Naive thymus-derived CD8-positive, alpha-beta T cell (primary cell): ENCODE measurements at regions not wholly inside any gene's neighbourhood (a gene's known extent, or its start where the extent isn't known, plus 50 kb on each side); places are given as distances from the start of the nearest gene placed in this dataset.

Experiments
- ATAC-seq, 2 donors: fragments of 150-1000 bp; cut with Tn5 transposase in 1 of 2; sonication (Bioruptor Pico), chemical (Tn5 transposase) in 1 of 2; 1 replicate in 1 of 2; 2 replicates in 1 of 2; pipeline ENCODE4 v1.10.0; 2021; ENCODE audit warnings: mild to moderate bottlenecking in 2 of 2, moderate library complexity in 2 of 2
- POLR2A ChIA-PET: fragments of 350-600 bp; sonication (Branson Sonifier 250); formaldehyde crosslinking; loops from one replicate; lab custom pipeline; 2021; ENCODE audit warnings: antibody characterized with exemption; lab: Charles Lee
- DNase-seq, 10 donors: peaks; one replicate each; pipeline versions ENCODE4 v3.0.0 to v3.0.0-alpha.2; 2020 to 2022
- H3K27ac Mint-ChIP-seq, 10 donors: one replicate each; pipeline ENCODE4 v1.8.0; 2020 to 2022; ENCODE audit warnings: mild to moderate bottlenecking in 10 of 10, mixed read lengths in 10 of 10, moderate library complexity in 4 of 10, inconsistent platforms in 1 of 10
- H3K27me3 Mint-ChIP-seq, 5 donors: one replicate each; pipeline ENCODE4 v1.8.0; 2021 to 2022; ENCODE audit warnings: mixed read lengths in 5 of 5
- H3K36me3 Mint-ChIP-seq, 3 donors: one replicate each; pipeline ENCODE4 v1.8.0; 2020 to 2022; ENCODE audit warnings: mixed read lengths in 3 of 3, mild to moderate bottlenecking in 2 of 3, inconsistent platforms in 1 of 3
- H3K4me1 Mint-ChIP-seq, 4 donors: one replicate each; pipeline ENCODE4 v1.8.0; 2021 to 2022; ENCODE audit warnings: mixed read lengths in 4 of 4
- H3K4me3 Mint-ChIP-seq, 10 donors: one replicate each; pipeline ENCODE4 v1.8.0; 2020 to 2022; ENCODE audit warnings: mild to moderate bottlenecking in 10 of 10, mixed read lengths in 10 of 10, moderate library complexity in 6 of 10, inconsistent platforms in 1 of 10
- H3K9me3 Mint-ChIP-seq, 9 donors: one replicate each; pipeline ENCODE4 v1.8.0; 2020 to 2022; ENCODE audit warnings: mixed read lengths in 9 of 9, mild to moderate bottlenecking in 3 of 9, inconsistent platforms in 1 of 9, moderate library complexity in 1 of 9

DNA sequence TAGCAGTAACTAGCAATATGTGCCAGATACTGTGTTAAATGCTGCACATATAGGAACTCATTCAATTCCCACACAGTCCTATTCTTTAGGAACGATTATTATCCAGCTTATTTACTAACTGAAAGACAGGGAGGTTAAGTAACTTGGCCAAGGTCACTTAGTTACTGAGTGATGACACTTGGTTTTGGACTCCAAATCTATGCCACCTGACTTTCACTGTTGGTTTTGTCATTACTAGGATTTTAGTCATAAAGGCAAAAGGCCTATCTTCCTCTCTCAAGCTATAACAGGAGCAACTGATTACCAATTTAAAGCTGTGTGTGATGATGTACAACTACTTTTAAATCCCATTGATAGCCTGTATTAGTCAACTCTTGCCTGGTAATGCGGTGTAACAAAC is 138.9 kb upstream of the STX18 start:
- Mint-ChIP-seq H3K4me3 (no peak overlapping the region), H3K4me1 (peaks cover 0 to 1% (median 0%) of the 10 kb centered on the region in 4 donors), H3K27ac (no peak overlapping the region), H3K36me3 (peaks cover 3 to 12% (median 8%) of the 10 kb centered on the region in 3 donors), H3K27me3 (no peaks in the 10 kb centered on the region), H3K9me3 (no peaks in the 10 kb centered on the region)
- no peak for DNase-seq
- POLR2A ChIA-PET = no interaction called here
- ATAC-seq = no peak

- Mint-ChIP-seq H3K36me3 (peaks cover 4 to 15% (median 8%) of the 10 kb centered on the region in 3 donors), H3K27ac (no peak overlapping the region), H3K4me3 (no peak overlapping the region), H3K27me3 (no peaks in the 10 kb centered on the region), H3K9me3 (no peaks in the 10 kb centered on the region), H3K4me1 (peaks cover 0 to 1% (median 0%) of the 10 kb centered on the region in 4 donors)
- DNase-seq = no peak
- POLR2A ChIA-PET = no interaction called here
- no peak for ATAC-seq
Observed at GRCh38 chr4:4680243-4680642, 138.4 kb upstream of the STX18 start.

DNA sequence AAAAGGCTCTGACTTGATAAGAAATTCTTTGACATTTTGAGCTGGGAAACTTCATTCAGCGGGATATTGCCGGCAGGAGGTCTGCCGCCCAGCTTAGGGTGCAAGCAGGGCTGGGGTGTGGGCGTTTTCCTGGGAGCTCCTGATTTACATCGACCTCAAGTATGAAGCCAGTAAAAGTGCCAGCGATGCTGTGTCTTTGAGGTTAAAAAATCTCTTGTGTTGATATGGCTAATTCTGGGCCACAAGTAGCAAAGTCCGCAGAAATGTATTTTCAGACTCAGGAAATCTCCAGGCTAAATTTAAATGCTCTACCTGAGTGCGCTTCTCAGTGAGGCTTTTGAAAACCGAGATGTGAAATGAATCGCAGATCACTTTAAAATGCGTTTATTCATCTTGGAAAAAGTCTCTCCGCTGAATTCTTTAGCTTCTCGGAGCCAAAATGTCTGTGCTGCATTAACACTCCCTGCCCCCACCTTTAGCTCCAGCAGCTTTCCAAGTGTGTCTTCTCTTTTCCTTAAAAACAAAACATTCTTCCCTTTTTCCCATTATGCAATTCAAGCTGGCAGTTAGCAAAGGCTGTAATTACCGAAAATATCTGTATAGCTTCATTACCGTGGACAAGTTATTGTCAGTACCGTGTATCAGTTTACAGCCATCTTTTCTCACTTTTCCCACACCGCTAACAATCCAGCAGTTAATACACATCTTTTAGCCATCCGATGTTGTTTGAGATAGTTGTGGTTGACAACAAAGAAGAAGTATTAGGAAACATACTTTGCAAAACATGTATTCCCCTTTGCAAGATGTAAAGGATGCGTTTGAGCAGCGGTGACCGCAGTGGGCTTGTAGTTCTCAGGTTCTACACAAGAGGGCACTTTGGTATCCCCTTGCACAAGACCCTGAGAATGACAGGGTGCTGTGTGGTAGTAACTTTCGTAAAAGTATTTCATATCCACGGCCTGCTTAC is 136.0 kb upstream of the STX18 start:
- POLR2A ChIA-PET = interaction anchor here (0.6 kb wide), 1 partner anchor 107 kb away, joined by 12 read pairs; no protein-coding TSS in a partner anchor
- H3K27ac Mint-ChIP-seq = no peak overlapping the region
- ATAC-seq = no peak
- peaks cover 4 to 18% (median 10%) of the 10 kb centered on the region in 3 donors for H3K36me3 Mint-ChIP-seq
- no peak for DNase-seq
- peaks cover 0 to 1% (median 0%) of the 10 kb centered on the region in 4 donors for H3K4me1 Mint-ChIP-seq
- no peaks in the 10 kb centered on the region for H3K27me3 Mint-ChIP-seq
- no peaks in the 10 kb centered on the region for H3K9me3 Mint-ChIP-seq
- no peak overlapping the region for H3K4me3 Mint-ChIP-seq

GRCh38 chr4:4675641-4676040 is 133.8 kb upstream of the STX18 start:
- Mint-ChIP-seq H3K36me3 (peaks cover 4 to 18% (median 8%) of the 10 kb centered on the region in 3 donors), H3K27me3 (no peaks in the 10 kb centered on the region), H3K4me1 (peaks cover 0 to 1% (median 0%) of the 10 kb centered on the region in 4 donors), H3K4me3 (no peak overlapping the region), H3K9me3 (no peaks in the 10 kb centered on the region), H3K27ac (peak overlapping the region in 1 of 10 donors; percentile 32)
- POLR2A ChIA-PET = no interaction called here
- no peak for ATAC-seq
- DNase-seq = no peak

- no peak overlapping the region for H3K4me3 Mint-ChIP-seq
- ATAC-seq = no peak
- POLR2A ChIA-PET = no interaction called here
- no peaks in the 10 kb centered on the region for H3K9me3 Mint-ChIP-seq
- H3K27me3 Mint-ChIP-seq = no peaks in the 10 kb centered on the region
- peak overlapping the region in 1 of 10 donors; percentile 32 for H3K27ac Mint-ChIP-seq
- H3K4me1 Mint-ChIP-seq = peaks cover 0 to 1% (median 0%) of the 10 kb centered on the region in 4 donors
- DNase-seq = no peak
- peaks cover 4 to 18% (median 8%) of the 10 kb centered on the region in 3 donors for H3K36me3 Mint-ChIP-seq
Observed at GRCh38 chr4:4675051-4675581, 133.3 kb upstream of the STX18 start.

- Mint-ChIP-seq H3K27me3 (no peaks in the 10 kb centered on the region), H3K27ac (no peak overlapping the region), H3K4me3 (no peak overlapping the region), H3K36me3 (peaks cover 4 to 15% (median 8%) of the 10 kb centered on the region in 3 donors), H3K4me1 (peaks cover 0 to 4% (median 0%) of the 10 kb centered on the region in 4 donors), H3K9me3 (no peaks in the 10 kb centered on the region)
- DNase-seq = no peak
- POLR2A ChIA-PET = no interaction called here
- no peak for ATAC-seq
Observed at GRCh38 chr4:4673070-4673469, 131.2 kb upstream of the STX18 start.

GRCh38 chr4:4672402-4672801 is 130.6 kb upstream of the STX18 start:
- Mint-ChIP-seq H3K9me3 (no peaks in the 10 kb centered on the region), H3K4me1 (peaks cover 0 to 4% (median 0%) of the 10 kb centered on the region in 4 donors), H3K36me3 (peaks cover 4 to 12% (median 5%) of the 10 kb centered on the region in 3 donors), H3K27me3 (no peaks in the 10 kb centered on the region), H3K4me3 (no peak overlapping the region), H3K27ac (no peak overlapping the region)
- ATAC-seq (no peak), DNase-seq (no peak)
- POLR2A ChIA-PET = no interaction called here

DNA sequence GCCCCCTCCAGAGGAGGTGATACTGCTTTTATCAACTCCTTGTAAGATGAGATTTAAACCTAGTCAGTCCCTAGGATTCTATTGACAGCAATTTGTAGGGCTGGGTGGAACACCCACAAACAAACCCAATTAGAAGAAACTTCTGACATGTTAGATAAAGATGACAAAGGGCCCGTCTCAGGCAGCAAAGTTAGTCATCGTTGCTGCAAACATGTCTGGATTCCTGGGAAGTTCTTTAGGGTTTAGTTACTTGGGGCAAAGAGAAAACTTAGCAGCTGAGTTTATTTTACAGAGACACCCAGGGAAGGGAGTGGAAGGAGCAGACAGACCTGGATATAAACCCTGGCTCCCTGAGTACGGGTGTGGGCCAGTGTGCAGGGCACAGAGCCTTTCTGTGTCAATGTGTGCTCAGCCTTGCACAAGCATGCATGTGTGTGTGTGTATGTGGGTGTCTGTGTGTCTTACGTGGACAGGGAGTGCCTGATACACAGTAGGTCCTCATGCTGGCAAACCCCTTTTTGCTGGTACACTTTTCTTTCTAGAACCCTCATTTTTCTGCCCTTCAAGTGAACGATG is 130.0 kb upstream of the STX18 start:
- H3K27ac Mint-ChIP-seq = no peak overlapping the region
- ATAC-seq = no peak

GRCh38 chr4:4670869-4671268 is 129.0 kb upstream of the STX18 start:
- no peak for DNase-seq
- no peaks in the 10 kb centered on the region for H3K27me3 Mint-ChIP-seq

More for the DNA sequence above, 130.0 kb upstream of the STX18 start:
- DNase-seq = no peak
- no peaks in the 10 kb centered on the region for H3K27me3 Mint-ChIP-seq
- peaks cover 4 to 7% (median 5%) of the 10 kb centered on the region in 3 donors for H3K36me3 Mint-ChIP-seq
- H3K4me1 Mint-ChIP-seq = peaks cover 0 to 4% (median 0%) of the 10 kb centered on the region in 4 donors
- no peaks in the 10 kb centered on the region for H3K9me3 Mint-ChIP-seq
- POLR2A ChIA-PET = no interaction called here
- no peak overlapping the region for H3K4me3 Mint-ChIP-seq

DNA sequence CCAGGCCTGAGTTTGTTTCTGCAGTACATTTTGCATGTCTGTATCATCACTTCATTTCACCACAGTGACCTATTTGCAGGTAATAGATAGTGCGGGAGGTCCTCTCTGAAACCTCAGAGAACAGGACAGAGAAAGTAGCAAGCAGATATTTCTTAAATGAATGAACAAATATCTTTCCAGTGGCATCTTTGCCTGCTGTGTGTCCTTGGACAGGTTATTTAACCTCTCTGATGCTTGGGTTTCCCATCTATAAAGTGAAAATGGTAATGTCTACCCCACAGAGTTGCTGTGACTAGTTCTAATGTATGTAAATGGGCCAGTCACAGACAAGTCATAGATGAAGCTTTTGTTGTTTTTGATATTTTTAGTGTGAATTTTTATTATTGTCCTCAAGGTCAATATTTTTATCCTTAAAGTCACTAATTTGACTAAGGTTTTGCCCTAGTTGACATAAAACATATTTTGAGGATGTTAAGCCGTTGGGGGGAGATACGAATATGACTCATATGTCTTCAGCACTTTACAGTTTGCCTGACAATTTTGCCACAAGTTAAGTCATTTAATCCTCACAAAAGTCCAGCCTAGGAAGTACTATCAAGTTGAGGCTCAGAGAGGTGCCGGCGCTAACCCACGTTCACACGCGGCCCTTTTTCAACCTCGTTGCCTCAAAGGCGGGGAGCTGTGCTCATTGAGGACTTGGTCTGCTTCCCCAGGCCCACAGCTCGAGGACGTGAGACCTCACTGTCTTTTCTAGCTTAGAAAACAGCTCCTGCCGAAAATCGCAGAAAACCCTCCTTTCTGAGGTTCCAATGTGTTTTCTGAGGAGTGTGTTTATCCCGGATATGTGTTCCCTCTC is 126.7 kb upstream of the STX18 start:
- no peak for DNase-seq
- H3K4me1 Mint-ChIP-seq = peaks cover 0 to 4% (median 0%) of the 10 kb centered on the region in 4 donors
- H3K4me3 Mint-ChIP-seq = no peak overlapping the region
- H3K36me3 Mint-ChIP-seq = peaks cover 0 to 7% (median 3%) of the 10 kb centered on the region in 3 donors
- no peaks in the 10 kb centered on the region for H3K27me3 Mint-ChIP-seq
- POLR2A ChIA-PET = interaction anchor here (0.6 kb wide), 1 partner anchor 11 kb away, joined by 7 read pairs; no protein-coding TSS in a partner anchor
- no peak overlapping the region for H3K27ac Mint-ChIP-seq
- H3K9me3 Mint-ChIP-seq = no peaks in the 10 kb centered on the region
- no peak for ATAC-seq

More at GRCh38 chr4:4670869-4671268, 129.0 kb upstream of the STX18 start:
- POLR2A ChIA-PET = no interaction called here
- Mint-ChIP-seq H3K4me3 (no peak overlapping the region), H3K4me1 (peaks cover 0 to 4% (median 0%) of the 10 kb centered on the region in 4 donors), H3K9me3 (no peaks in the 10 kb centered on the region), H3K27ac (no peak overlapping the region), H3K36me3 (peaks cover 3 to 7% (median 5%) of the 10 kb centered on the region in 3 donors)
- no peak for ATAC-seq

DNA sequence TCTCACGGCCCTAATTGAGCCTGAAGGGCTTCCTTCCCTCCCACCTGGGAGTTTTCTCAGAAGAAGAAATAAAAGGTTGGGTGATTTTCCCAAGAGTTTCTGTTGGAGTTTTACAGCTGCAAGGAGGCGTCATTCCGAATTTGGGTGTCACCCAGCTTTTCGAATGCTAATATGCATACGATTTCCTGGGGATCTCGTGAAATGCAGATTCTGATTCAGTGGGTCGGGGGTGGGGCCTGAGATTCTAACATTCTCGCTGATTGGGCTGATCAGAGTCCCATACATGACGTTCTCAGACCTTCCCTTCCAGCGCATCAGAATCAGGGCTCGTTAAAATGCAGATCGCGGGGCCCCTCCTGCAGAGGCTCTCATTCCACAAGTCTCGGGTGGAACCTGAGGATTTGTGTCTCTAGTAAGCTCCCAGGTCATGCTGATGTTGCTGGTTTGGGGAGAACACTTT is 125.8 kb upstream of the STX18 start:
- peaks cover 0 to 7% (median 4%) of the 10 kb centered on the region in 3 donors for H3K36me3 Mint-ChIP-seq
- H3K4me3 Mint-ChIP-seq = no peak overlapping the region

More for the DNA sequence above, 125.8 kb upstream of the STX18 start:
- Mint-ChIP-seq H3K27me3 (no peaks in the 10 kb centered on the region), H3K9me3 (no peaks in the 10 kb centered on the region), H3K4me1 (peaks cover 0 to 4% (median 0%) of the 10 kb centered on the region in 4 donors), H3K27ac (no peak overlapping the region)
- DNase-seq = no peak
- POLR2A ChIA-PET = no interaction called here
- ATAC-seq = no peak
